Left cardiac atrium (tissue), 4 donors: ENCODE measurements at regions not wholly inside any gene's neighbourhood (a gene's known extent, or its start where the extent isn't known, plus 50 kb on each side); places are given as distances from the start of the nearest gene placed in this dataset.
"Not testable (repeated sequence)": the region's sequence is repeated elsewhere in the genome, so short reads cannot be mapped to it uniquely, and the experiment has no call there.

Experiments used
- ATAC-seq, 2 donors: fragments of 200-7000 bp; cut with Tn5 transposase; one replicate each; pipeline ENCODE4 v1.9.1; 2020; ENCODE audit warnings: mild to moderate bottlenecking in 2 of 2, moderate library complexity in 2 of 2
- DNase-seq: peaks from one replicate; pipeline ENCODE4 v3.0.0-alpha.2; 2020
- intact Hi-C, 2 donors: fragments of 100-400 bp; cut with DNase I; formaldehyde crosslinking; loops; one replicate each; pipeline versions ENCODE4 v1.14.1 to v1.15.1; 2022 to 2023
- donor health status: DM: no; HTN: yes; CAD: no.
- donor health status: DM: no; HTN: yes; CAD: no; lungs with severe emphysema.
- donor health status: DM: yes; HTN: yes; CAD: no.
- donor health status: Dilated cardiomyopathy.

GRCh38 chr1:221549815-221550214 is 192.1 kb downstream of the DUSP10 start:
- no peak for DNase-seq
- no peak for ATAC-seq
- intact Hi-C loops: loop anchor here (10.0 kb wide), 3 partner anchors 205 to 625 kb away; no protein-coding TSS in a partner anchor

- ATAC-seq, intact Hi-C loops: not testable (repeated sequence)
Measured at GRCh38 chr1:221552792-221553191, 189.1 kb downstream of the DUSP10 start.

GRCh38 chr1:221555689-221556433 is 186.0 kb downstream of the DUSP10 start:
- ATAC-seq (peak in 1 of 2 donors; percentile 38), DNase-seq (no peak)
- intact Hi-C loops: no loop called here

More at GRCh38 chr1:221552792-221553191, 189.1 kb downstream of the DUSP10 start:
- DNase-seq: not testable (repeated sequence)

DNA sequence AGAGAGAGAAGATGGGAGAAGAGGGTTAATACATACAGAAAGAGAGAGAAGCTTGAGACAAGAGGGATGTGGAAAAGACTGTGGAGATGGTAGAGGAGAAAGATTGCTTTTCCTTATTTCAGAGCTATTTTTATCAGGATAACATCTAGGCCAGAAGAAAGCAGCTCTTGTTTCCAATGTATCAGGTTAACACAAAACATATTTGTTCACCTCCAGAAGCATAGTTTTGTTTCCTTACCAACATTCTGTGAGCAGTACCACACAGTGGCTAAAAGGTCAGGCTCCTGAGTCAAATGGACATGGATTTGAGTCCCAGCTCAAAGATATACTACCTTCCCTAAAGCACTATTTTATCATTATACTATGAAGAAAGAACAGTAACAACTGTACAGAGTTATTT is 185.5 kb downstream of the DUSP10 start:
- DNase-seq (no peak), ATAC-seq (no peak)
- intact Hi-C loops: no loop called here

- DNase-seq: no peak
- intact Hi-C loops: no loop called here
- no peak for ATAC-seq
Measured at GRCh38 chr1:221557013-221557412, 184.9 kb downstream of the DUSP10 start.

DNA sequence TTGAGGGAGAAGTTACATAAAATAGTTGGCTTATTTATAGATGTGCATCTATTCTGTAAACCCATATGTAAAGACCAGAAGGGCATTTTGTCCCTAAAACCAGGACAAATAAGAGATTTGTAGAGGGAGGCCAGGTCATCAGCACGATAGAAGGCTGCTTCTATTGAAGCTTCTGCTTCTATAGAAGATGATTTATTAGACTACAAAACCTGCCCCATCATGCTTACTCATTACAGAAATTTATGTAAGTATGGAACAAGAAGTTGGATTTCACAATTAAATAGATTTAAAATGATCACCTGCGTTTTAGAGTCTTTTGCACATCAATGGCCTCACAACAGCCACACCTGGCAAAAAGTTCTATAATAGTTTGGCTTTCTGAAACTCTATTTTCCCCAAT is 183.5 kb downstream of the DUSP10 start:
- ATAC-seq: no peak
- DNase-seq: no peak
- intact Hi-C loops: no loop called here

DNA sequence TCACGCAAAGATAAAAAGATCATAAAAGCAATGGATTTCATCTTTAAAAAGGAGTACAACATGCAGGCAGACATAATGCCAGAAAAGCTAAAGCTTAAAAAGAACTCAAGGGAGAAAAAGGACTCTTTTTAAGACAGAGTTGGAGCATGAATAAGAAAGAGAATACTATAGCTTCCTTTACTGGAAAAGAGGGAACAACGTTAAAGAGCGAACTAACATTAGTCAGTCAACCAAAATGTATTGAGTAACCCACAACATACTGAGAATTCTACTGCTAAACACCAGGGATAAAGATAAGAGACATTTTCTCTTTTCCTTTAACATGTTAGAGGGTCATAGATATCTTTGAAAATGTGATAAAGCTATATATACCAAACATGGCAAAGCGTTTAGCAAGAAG is 182.0 kb downstream of the DUSP10 start:
- DNase-seq: no peak
- intact Hi-C loops: no loop called here
- ATAC-seq: no peak

DNA sequence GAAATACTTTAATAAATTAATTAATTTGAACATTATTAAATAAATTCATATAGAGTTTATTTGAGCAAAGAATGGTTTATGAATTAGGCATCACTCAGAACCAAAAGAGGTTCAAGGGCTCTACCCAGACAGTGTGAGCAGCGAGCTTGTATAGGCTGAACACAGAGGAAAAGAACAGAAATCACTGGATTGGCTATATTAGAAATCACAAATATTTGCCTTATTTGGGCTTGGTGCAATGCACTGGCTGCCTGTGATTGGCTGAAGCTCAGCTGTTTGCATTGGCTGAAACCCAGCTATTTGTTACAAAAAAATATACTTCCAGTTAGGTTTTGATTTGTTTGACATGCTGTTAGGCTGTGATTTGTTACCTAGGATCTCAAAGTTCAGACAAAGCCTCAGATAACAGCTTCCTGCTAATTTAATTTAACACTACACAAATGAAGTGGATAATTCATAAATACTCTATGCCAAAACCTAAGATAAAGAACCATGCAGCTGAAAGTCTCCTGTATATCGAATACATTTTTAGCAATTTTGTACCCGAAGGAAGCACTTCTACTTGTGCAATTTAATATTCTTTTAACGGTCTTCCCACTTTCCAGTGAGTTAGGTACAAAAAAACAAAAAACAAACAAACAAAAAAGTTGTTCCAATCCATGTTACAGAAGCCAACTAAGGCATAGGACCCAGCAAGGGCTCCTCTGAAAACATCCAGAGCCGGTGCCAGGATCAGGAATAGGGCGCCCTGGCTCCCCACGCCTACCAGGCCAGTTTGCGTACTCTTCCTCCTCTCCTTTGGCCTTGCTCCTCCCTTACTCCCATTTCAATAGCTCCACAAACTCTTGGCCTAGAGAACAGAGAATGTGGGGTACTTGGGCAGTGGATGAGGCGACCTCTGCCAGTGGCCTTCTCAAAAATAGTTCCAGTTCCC is 179.1 kb downstream of the DUSP10 start:
- ATAC-seq (no peak), DNase-seq (no peak)
- intact Hi-C loops: no loop called here

GRCh38 chr1:221563476-221563921 is 178.4 kb downstream of the DUSP10 start:
- ATAC-seq: no peak
- intact Hi-C loops: no loop called here
- no peak for DNase-seq

DNA sequence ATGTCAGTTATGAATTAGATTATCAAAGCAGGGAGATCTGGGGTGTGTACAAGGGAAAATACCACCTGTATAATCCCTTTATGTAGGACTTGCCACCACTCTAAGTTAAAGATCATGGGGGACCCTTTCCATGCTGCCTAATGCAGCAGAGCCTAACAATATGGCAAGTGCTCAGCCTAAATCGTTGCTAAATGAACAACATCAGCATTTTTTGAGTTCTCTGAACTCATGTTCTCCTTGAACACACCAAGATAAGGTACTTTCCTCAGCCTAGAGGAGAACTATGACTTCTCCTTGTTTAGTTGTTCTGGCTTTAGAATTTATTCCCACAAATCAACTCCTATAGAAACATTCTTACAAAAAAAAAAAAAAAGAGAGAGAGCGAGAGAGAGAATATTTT is 177.0 kb downstream of the DUSP10 start:
- DNase-seq (no peak), ATAC-seq (no peak)
- intact Hi-C loops: loop anchor here in 1 of 2 donors (5.0 kb wide), 1 partner anchor 162 kb away; no protein-coding TSS in a partner anchor

DNA sequence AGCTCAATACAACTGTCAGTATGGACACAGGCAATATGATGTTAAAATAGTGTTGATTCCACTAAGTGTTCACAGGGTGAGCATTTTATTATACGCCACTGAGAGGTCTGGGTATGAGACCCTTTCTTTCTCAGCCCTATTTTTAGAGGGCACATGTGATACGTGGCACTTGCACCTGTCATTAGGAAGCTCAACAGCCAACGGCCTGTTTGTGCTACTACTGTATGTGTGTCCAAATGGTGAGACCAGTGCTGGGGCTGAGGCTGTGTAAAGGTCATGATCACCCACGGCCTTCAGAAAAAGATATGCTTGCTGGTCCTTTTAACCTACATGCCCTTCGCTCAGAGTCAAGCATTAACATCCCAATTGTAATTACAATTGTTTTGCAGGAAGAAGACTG is 176.2 kb downstream of the DUSP10 start:
- ATAC-seq: peak; percentile 72 to 83
- DNase-seq: peak; percentile 29
- intact Hi-C loops: loop anchor here in 1 of 2 donors (5.0 kb wide), 1 partner anchor 162 kb away; no protein-coding TSS in a partner anchor

GRCh38 chr1:221567859-221568507 is 173.9 kb downstream of the DUSP10 start:
- intact Hi-C loops: loop anchor here in 1 of 2 donors (5.0 kb wide), 1 partner anchor 159 kb away; no protein-coding TSS in a partner anchor
- DNase-seq: no peak
- no peak for ATAC-seq

DNA sequence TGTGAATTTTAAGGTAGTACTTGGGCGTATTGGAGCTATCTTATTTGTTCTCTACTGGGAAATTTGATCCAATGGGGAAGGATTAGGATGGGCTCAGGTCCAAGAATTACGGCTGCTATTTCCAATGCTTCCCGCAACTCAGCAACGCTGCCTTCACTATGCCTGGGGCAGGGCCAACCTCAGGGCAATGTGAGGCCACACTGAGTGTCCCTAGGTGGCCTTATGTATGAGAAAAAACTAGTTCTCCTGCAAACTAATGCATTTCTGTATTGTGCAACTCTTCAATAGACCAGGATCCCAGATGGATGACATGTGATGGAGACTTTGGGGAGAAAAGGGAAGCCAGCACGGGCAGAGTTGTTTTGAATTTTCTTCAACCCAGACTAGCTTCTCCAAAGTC is 168.1 kb downstream of the DUSP10 start:
- DNase-seq (peak; percentile 56), ATAC-seq (peak; percentile 69 to 81)
- intact Hi-C loops: no loop called here

DNA sequence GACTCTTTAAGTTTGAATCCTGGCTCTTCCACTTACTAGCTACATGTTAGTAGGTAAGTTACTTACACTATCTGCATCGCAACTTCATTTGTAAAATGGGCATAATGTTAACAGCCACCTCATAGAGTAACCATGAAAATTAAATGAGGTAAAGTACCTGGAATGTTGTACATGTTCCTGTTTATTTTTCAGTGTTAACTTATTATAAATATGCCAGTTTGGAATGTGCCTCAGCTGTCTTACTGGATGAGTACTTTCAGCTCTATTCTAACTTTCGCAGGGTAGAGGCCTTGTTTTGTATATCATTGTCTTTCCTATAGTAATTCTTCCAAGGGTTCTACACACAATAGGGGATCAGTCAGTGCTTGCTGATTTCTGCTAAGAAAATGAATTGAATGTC is 167.4 kb downstream of the DUSP10 start:
- no peak for ATAC-seq

DNA sequence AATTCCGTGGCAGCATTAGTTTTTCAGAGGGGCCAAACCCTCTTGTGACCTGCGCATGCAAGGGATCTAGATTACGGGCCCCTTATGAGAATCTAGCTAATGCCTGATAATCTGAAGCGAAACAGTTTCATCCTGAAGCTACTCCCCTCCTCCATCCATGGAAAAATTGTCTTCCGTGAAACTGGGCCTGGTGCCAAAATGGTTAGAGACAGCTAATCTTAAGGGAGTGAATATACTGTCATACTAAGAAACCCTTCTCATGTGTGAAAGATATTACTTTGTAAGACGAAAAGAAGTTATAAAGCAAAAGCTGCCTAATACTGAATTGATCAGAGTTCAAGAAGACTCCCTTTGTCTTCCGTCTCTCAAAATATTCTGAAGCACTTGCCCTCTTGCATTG is 166.3 kb downstream of the DUSP10 start:
- peak in 1 of 2 donors; percentile 69 for ATAC-seq
- DNase-seq: no peak
- intact Hi-C loops: no loop called here

More for the DNA sequence above, 167.4 kb downstream of the DUSP10 start:
- intact Hi-C loops: no loop called here
- DNase-seq: no peak

DNA sequence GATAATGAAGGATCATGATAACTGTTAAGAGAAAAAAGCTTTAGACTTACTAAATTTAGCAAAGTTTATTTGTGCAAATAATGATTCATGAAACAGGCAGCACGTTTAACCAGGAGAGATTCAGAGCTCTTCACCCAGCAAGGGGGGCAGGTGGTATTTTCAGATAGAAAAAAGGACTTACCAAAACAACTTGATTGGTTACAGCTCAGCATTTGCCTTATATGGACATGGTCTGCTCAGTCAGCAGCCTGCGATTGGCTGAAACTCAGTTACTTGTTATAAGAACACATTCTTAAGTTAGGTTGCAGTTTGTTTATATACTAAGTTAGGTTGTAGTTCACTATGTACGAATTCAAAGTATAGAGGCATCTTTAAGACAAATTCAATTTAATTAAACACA is 165.6 kb downstream of the DUSP10 start:
- no peak for DNase-seq
- intact Hi-C loops: no loop called here
- peak in 1 of 2 donors; percentile 26 for ATAC-seq

- ATAC-seq: no peak
- intact Hi-C loops: no loop called here
Measured at GRCh38 chr1:221583465-221583864, 158.4 kb downstream of the DUSP10 start.

DNA sequence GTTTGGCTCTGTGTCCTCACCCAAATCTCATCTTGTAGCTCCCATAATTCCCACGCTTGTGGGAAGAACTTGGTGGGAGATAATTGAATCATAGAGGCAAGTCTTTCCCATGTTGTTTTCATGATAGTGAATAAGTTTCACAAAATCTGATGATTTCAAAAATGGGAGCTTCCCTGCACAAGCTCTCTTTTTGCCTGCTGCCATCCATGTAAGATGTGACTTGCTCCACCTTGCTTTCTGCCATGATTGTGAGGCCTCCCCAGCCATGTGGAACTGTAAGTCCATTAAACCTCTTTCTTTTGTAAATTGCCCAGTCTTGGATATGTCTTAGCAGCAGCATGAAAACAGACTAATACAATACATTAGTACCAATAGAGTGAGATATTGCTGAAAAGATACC is 154.9 kb downstream of the DUSP10 start:
- ATAC-seq, DNase-seq, intact Hi-C loops: not testable (repeated sequence)

More at GRCh38 chr1:221583465-221583864, 158.4 kb downstream of the DUSP10 start:
- no peak for DNase-seq

DNA sequence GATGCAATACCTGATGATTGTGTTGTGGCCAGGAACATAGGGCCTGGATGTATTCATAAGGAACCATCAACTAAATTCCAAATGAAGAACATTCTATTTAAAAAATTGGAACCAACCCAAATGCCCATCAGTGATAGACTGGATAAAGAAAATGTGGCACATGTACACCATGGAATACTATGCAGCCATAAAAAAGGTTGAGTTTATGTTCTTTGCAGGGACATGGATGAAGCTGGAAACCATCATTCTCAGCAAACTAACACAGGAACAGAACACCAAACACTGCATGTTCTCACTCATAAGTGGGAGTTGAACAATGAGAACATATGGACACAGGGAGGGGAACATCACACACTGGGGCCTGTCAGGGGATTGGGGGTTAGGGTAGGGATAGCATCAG is 150.6 kb downstream of the DUSP10 start:
- intact Hi-C loops, ATAC-seq, DNase-seq: not testable (repeated sequence)
